Cardiac muscle cell (in vitro differentiated cells and primary cell): ENCODE measurements at regions not wholly inside any gene's neighbourhood (a gene's known extent, or its start where the extent isn't known, plus 50 kb on each side); places are given as distances from the start of the nearest gene placed in this dataset.

ENCODE experiments used
- DNase-seq, 2 donors: peaks; one replicate each; pipeline versions ENCODE4 v3.0.0 to v3.0.0-alpha.2; 2010 to 2017; ENCODE audit warnings: low read depth in 1 of 2, low spot score in 1 of 2
- H3K27ac ChIP-seq: fragments of 200-600 bp; sonication (generic); 2 replicates; pipeline ENCODE4 v1.5.1; 2016
- H3K27me3 ChIP-seq: fragments of 200-600 bp; sonication (generic); 2 replicates; pipeline ENCODE4 v1.6.0; 2016; ENCODE audit warnings: control low read depth
- H3K36me3 ChIP-seq: fragments of 200-600 bp; sonication (generic); 2 replicates; pipeline ENCODE4 v1.5.1; 2016; ENCODE audit warnings: control low read depth
- H3K4me1 ChIP-seq: fragments of 200-600 bp; sonication (generic); 2 replicates; pipeline ENCODE4 v1.8.1; 2017; ENCODE audit warnings: low read depth, mild to moderate bottlenecking, mixed run types
- H3K4me3 ChIP-seq: fragments of 200-600 bp; sonication (generic); 2 replicates; pipeline ENCODE4 v1.5.1; 2016; ENCODE audit warnings: mild to moderate bottlenecking
- H3K9me3 ChIP-seq: fragments of 200-600 bp; sonication (generic); 2 replicates; pipeline ENCODE4 v1.5.1; 2017; ENCODE audit warnings: low read depth, mild to moderate bottlenecking, control low read depth
- TF ChIP-seq, protein P1 (sequence below): IDR thresholded peaks from 2 replicates; pipeline ENCODE4 v1.5.1; 2012; ENCODE audit warnings: low read depth, mild to moderate bottlenecking, low read length

DNA sequence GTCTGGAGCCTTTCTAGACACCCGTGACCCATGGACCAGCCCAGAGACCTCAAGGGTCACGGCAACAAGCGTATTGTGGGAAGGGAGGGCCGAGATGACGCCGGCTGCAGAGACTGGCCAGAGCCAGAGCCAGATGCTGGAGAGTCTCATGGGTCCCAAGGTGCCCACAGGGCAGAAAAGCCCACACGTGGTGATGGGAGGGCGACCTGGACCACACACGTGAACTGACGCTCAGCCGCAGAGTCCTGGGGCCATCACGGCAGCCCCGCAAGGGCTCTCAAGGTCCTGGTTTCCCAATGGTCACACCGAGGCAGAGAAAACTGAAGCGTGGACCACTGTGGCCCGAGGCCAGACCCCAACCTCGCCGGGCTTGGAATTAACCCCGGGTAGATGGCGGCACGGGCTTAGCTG is 92.6 kb downstream of the YTHDF1 start:
- Histone ChIP-seq H3K27ac (no peak overlapping the region), H3K36me3 (no peaks in the 10 kb centered on the region), H3K4me1 (no peaks in the 10 kb centered on the region), H3K9me3 (no peaks in the 10 kb centered on the region), H3K4me3 (no peak overlapping the region), H3K27me3 (peaks cover 25% of the 10 kb centered on the region)
- TF ChIP-seq, protein P1, sequence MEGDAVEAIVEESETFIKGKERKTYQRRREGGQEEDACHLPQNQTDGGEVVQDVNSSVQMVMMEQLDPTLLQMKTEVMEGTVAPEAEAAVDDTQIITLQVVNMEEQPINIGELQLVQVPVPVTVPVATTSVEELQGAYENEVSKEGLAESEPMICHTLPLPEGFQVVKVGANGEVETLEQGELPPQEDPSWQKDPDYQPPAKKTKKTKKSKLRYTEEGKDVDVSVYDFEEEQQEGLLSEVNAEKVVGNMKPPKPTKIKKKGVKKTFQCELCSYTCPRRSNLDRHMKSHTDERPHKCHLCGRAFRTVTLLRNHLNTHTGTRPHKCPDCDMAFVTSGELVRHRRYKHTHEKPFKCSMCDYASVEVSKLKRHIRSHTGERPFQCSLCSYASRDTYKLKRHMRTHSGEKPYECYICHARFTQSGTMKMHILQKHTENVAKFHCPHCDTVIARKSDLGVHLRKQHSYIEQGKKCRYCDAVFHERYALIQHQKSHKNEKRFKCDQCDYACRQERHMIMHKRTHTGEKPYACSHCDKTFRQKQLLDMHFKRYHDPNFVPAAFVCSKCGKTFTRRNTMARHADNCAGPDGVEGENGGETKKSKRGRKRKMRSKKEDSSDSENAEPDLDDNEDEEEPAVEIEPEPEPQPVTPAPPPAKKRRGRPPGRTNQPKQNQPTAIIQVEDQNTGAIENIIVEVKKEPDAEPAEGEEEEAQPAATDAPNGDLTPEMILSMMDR = no peak
- DNase-seq = no peak

DNA sequence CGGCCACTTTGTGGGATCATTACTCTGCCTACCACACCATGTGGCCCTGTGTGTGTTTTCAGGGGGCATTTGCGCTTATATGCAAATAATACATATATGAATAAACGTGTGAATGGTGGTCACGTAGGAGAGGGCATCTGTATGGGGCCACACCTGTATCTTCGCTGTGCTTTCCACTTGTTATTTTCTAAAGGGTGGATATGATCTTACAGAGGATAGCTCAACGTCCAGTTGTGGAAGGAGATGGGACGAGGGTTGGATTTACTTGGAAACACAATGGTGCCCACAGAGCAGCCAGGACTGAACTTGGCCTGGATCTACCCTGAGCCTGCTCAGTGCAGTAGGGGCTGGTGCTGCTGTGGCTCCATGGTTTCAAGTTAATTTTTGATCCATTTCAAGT is 93.3 kb downstream of the YTHDF1 start:
- TF ChIP-seq, protein P1 = no peak
- H3K9me3 ChIP-seq = no peaks in the 10 kb centered on the region
- no peak for DNase-seq
- H3K4me1 ChIP-seq = no peaks in the 10 kb centered on the region
- no peaks in the 10 kb centered on the region for H3K36me3 ChIP-seq
- H3K27ac ChIP-seq = no peak overlapping the region
- H3K4me3 ChIP-seq = no peak overlapping the region
- H3K27me3 ChIP-seq = peaks cover 18% of the 10 kb centered on the region

DNA sequence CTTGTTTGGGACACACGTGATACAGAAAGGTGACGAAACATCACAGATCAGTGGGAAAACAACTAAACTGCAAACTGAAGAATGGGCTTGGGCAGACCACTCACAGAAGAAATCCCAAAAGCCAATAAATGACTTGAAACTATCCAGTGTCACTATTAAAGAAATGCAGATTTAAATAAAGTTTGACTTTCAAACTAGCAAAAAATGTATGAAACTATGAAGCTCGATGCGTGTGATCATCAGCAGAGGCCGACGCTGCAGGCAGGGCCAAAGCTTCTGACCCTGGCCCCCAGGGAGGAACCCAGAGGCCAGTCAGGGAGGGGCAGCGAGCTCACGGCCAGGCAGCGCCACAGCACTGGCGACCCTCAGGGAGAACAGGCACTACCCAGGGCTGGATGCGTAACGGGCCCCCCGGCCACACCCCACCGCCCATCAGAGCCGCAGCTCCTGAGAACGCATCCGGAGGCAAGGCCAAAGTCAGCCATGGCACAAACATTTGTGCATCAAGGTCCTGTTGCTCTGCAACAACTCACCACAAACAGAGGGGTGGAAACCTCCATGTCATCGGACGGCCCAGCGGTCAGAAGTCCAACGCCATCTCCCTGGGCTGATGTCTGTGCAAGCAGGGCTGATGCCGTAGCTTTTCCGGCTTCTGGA is 94.1 kb downstream of the YTHDF1 start:
- TF ChIP-seq, protein P1 = no peak
- peaks cover 12% of the 10 kb centered on the region for H3K27me3 ChIP-seq
- H3K4me1 ChIP-seq = no peaks in the 10 kb centered on the region
- no peak for DNase-seq
- no peak overlapping the region for H3K4me3 ChIP-seq
- no peak overlapping the region for H3K27ac ChIP-seq
- no peaks in the 10 kb centered on the region for H3K9me3 ChIP-seq
- H3K36me3 ChIP-seq = no peaks in the 10 kb centered on the region

DNA sequence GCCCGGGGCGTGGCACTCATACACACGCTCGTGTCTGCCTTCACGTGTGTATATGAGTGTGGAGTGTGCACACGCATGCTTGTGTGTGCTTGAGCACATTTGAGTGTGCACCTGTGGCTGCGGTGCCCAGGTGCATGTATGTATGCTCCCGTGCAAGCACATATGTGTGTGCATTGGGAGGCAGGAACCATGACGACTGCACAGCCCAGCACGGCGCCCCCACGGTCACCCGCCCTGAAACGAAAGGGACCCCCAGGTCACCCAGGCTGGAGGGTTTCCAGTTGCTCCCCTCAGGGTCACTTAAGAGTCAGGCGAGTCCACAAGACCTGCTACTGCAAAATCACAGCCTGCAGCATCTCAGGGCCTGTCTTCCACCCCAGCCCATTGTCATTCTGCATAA is 94.7 kb downstream of the YTHDF1 start:
- no peak overlapping the region for H3K4me3 ChIP-seq
- TF ChIP-seq, protein P1 = no peak
- no peaks in the 10 kb centered on the region for H3K36me3 ChIP-seq
- DNase-seq = no peak
- no peaks in the 10 kb centered on the region for H3K4me1 ChIP-seq
- H3K27me3 ChIP-seq = peaks cover 8% of the 10 kb centered on the region
- no peaks in the 10 kb centered on the region for H3K9me3 ChIP-seq
- no peak overlapping the region for H3K27ac ChIP-seq

DNA sequence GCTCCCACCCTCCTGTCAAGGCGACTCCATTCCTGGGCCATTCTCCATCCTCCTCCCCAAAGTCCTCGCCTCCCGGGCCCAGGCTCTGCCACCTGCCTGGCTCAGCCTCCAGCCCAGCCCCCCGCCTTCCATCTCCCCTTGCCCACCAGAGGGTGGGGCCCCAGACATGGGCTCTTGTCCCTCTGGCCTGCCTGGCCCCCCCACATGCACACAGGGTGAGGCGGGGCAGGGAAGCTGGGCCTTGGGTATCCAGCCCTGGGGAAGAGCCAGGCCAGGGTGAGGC is 95.2 kb downstream of the YTHDF1 start:
- H3K27ac ChIP-seq = no peak overlapping the region
- no peak overlapping the region for H3K4me3 ChIP-seq
- H3K27me3 ChIP-seq = peaks cover 10% of the 10 kb centered on the region

More for the DNA sequence above, 95.2 kb downstream of the YTHDF1 start:
- DNase-seq = no peak
- H3K9me3 ChIP-seq = no peaks in the 10 kb centered on the region
- TF ChIP-seq, protein P1 = no peak
- H3K36me3 ChIP-seq = no peaks in the 10 kb centered on the region
- H3K4me1 ChIP-seq = no peaks in the 10 kb centered on the region
